D721Med (cell line): ENCODE measurements at regions not wholly inside any gene's neighbourhood (a gene's known extent, or its start where the extent isn't known, plus 50 kb on each side); places are given as distances from the start of the nearest gene placed in this dataset.

Experiments
- DNase-seq: peaks from one replicate; pipeline ENCODE4 v3.0.0; 2011; ENCODE audit warnings: low spot score; ENCODE audit not compliant: insufficient read length
- FAIRE-seq: peaks from 2 replicates; lab custom pipeline; 2011; peaks lifted over from hg19 to GRCh38; lab: Jason Lieb, UNC
- CTCF ChIP-seq: IDR thresholded peaks from 2 replicates; pipeline ENCODE4 v1.5.1; 2012; ENCODE audit warnings: mild to moderate bottlenecking, control low read depth; ENCODE audit not compliant: insufficient read depth; ENCODE audit errors: missing control alignments

- DNase-seq (no peak), FAIRE-seq (no peak)
- TF ChIP-seq CTCF = no peak
Observed at GRCh38 chr2:76506538-76506937, 795.8 kb upstream of the GCFC2 start.

DNA sequence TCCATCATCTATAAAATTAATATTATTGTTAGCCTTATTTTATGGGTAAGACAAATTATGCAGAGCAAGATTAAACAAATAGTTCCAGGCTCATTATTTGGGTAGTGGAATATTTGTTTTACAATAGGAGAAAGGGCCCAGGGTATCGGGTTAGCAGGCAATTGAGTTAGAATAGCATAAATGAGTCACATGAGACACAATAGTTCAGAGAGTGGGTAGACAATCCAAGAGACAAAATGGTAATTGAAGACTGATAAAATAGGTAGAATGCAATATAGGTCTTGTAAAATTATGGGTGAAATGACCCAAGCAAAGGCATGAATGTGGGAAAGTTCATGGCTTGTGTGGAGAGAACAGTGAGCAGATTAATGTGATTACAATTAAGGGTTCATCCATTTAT lies 790.9 kb upstream of the GCFC2 start:
- no peak for TF ChIP-seq CTCF
- DNase-seq (no peak), FAIRE-seq (no peak)

- DNase-seq (no peak), FAIRE-seq (no peak)
- TF ChIP-seq CTCF = no peak
Observed at GRCh38 chr2:76498360-76498759, 787.6 kb upstream of the GCFC2 start.

DNA sequence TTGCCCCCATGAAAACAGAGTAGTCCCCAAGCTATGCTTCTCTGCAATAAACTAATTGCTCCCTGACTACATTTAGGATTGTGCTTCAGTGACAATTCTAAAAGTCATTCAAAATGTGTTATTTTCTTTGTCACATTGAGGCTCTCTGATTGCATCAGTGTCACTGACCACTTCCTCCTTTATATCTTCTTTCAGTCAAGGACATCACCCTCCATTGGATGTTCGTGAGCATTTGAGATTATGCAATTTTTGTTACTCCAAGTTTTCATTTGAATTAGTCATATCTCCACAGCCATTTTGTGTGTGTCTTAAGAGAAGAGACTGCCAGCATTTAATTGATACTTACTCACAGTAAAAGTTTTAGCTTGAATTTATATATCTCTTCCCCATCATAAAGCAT lies 780.8 kb upstream of the GCFC2 start:
- FAIRE-seq (no peak), DNase-seq (no peak)
- TF ChIP-seq CTCF = no peak

GRCh38 chr2:76478266-76479035 lies 767.7 kb upstream of the GCFC2 start:
- no peak for FAIRE-seq
- DNase-seq = no peak
- no peak for TF ChIP-seq CTCF

- DNase-seq (no peak), FAIRE-seq (no peak)
- no peak for TF ChIP-seq CTCF
Observed at GRCh38 chr2:76472946-76473345, 762.2 kb upstream of the GCFC2 start.

DNA sequence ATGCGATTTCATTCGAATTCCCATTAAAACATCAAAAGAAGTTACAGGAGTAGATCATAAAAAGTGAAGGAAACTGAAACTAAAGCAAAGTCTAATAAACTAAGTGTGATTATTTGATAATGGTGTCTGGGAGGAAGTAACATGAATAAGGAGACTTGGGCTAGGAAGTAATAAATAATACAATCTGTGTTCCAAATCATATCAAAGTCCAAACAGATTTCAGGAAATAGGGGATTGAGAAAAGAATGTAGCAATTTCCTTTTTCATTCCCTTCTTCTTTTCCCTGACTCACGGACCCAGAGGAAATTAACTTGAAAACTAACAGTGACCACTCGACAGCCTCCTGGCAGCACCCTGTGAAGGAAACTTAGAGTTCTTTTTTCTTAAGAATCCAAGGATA lies 758.4 kb upstream of the GCFC2 start:
- FAIRE-seq (no peak), DNase-seq (no peak)
- TF ChIP-seq CTCF = no peak
